Body of pancreas (tissue), 4 donors: ENCODE measurements at regions not wholly inside any gene's neighbourhood (a gene's known extent, or its start where the extent isn't known, plus 50 kb on each side); places are given as distances from the start of the nearest gene placed in this dataset.

Experiments used
- CTCF ChIP-seq, 7 experiments: fragments of 450-650 bp in 4 of 7; fragments of 200-600 bp in 3 of 7; sonication (generic) in 3 of 7; IDR thresholded peaks; one replicate each; pipeline ENCODE4 v1.5.1; 2016 to 2019; ENCODE audit warnings: antibody characterized with exemption in 7 of 7
- POLR2A ChIP-seq, 3 donors: fragments of 450-650 bp; IDR thresholded peaks; one replicate each; pipeline ENCODE4 v1.6.1; 2016; ENCODE audit warnings: antibody characterized with exemption in 3 of 3, mild to moderate bottlenecking in 2 of 3

- TF ChIP-seq POLR2A (IDR thresholded peaks at IDR 0.05) (no peak), CTCF (IDR thresholded peaks at IDR 0.05) (no peak)
These were observed 55.5 kb upstream of the FAM20A start for GRCh38 chr17:68656666-68657065.
